ENCODE measurements at regions not wholly inside any gene's neighbourhood (a gene's known extent, or its start where the extent isn't known, plus 50 kb on each side); places are given as distances from the start of the nearest gene placed in this dataset.
A peak's percentile ranks its signal among the peaks of the same experiment; 100 is the strongest.

DNA sequence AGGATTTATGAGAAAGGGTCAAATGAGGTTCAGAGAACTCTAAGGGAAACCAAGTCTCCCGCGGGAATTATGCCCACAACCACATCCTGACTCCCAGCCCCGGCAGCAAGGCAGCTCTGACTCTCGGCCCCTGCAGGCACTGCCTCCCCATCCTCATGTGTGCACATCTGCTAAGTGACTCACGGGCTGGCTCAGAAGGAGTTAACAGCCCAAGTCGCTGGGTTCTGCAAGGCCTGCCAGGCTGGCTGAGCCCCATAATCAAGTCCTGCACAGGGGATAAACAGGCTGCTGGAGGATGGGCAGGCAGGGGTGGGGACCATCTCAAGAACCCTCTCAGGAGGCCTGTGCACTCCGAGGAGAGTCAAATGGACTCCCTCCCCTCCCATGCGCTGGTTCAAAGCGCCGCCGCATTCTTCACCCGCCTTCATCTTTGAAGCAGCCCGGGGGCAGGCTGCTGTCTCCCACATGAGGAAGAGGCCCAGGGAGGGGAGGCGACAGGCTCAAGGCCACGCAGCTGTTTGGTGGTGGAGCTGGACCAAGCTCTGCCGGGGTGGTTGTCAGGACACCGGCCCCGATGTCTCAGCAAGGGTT lies 344.3 kb downstream of the MATN1 start:
- TF ChIP-seq, protein P1, sequence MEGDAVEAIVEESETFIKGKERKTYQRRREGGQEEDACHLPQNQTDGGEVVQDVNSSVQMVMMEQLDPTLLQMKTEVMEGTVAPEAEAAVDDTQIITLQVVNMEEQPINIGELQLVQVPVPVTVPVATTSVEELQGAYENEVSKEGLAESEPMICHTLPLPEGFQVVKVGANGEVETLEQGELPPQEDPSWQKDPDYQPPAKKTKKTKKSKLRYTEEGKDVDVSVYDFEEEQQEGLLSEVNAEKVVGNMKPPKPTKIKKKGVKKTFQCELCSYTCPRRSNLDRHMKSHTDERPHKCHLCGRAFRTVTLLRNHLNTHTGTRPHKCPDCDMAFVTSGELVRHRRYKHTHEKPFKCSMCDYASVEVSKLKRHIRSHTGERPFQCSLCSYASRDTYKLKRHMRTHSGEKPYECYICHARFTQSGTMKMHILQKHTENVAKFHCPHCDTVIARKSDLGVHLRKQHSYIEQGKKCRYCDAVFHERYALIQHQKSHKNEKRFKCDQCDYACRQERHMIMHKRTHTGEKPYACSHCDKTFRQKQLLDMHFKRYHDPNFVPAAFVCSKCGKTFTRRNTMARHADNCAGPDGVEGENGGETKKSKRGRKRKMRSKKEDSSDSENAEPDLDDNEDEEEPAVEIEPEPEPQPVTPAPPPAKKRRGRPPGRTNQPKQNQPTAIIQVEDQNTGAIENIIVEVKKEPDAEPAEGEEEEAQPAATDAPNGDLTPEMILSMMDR (optimal IDR thresholded peaks at IDR 0.05 in 1 of 3, IDR thresholded peaks at IDR 0.05 in 1 of 3, conservative IDR thresholded peaks at IDR 0.05 in 1 of 3; ENCODE audit: extremely low read depth in 1 of 3, insufficient read depth in 2 of 3, low read length in 3 of 3): no peak
- Histone ChIP-seq H3K79me2 (ENCODE audit: control insufficient read depth, insufficient read depth, low read length) (no peaks in the 10 kb centered on the region), H2AFZ (ENCODE audit: control insufficient read depth, low read length) (peak overlapping the region; percentile 70), H3K9me1 (ENCODE audit: control insufficient read depth, extremely low read depth, insufficient read depth, low read length) (no peaks in the 10 kb centered on the region), H3K36me3 (ENCODE audit: control insufficient read depth in 2 of 2, extremely low read depth in 1 of 2, insufficient read depth in 2 of 2, low read length in 2 of 2) (no peaks in the 10 kb centered on the region), H3K27ac (ENCODE audit: control insufficient read depth, insufficient read depth, low read length) (peak overlapping the region; percentile 83), H3K27me3 (ENCODE audit: control insufficient read depth, extremely low read depth, insufficient read depth, low read length) (peaks cover 9% of the 10 kb centered on the region), H3K9me3 (ENCODE audit: control insufficient read depth, low read depth, low read length) (no peaks in the 10 kb centered on the region), H3K4me2 (ENCODE audit: control insufficient read depth, extremely low read depth, insufficient read depth, low read depth, low read length) (peak overlapping the region; percentile 64), H3K4me3 (ENCODE audit: control insufficient read depth in 2 of 3, extremely low read depth in 1 of 3, insufficient read depth in 2 of 3, low read depth in 1 of 3, low read length in 3 of 3) (peak overlapping the region in 1 of 3 experiments; percentile 13), H3K9ac (ENCODE audit: control insufficient read depth, extremely low read depth, insufficient read depth, low read length) (peak overlapping the region; percentile 66), H4K20me1 (ENCODE audit: control insufficient read depth, extremely low read depth, insufficient read depth, low read length) (no peaks in the 10 kb centered on the region), H3K4me1 (ENCODE audit: control insufficient read depth, extremely low read depth, insufficient read depth, low read length) (peaks cover 36% of the 10 kb centered on the region)
- FAIRE-seq: peak; percentile 98
- peak; percentile 94 for DNase-seq (ENCODE audit: low read depth, low spot score)
- dilution Hi-C loops (cut with MboI; ENCODE audit: extremely low pct_ligation_motif_present, low sequenced_read_pairs): no loop called here

DNA sequence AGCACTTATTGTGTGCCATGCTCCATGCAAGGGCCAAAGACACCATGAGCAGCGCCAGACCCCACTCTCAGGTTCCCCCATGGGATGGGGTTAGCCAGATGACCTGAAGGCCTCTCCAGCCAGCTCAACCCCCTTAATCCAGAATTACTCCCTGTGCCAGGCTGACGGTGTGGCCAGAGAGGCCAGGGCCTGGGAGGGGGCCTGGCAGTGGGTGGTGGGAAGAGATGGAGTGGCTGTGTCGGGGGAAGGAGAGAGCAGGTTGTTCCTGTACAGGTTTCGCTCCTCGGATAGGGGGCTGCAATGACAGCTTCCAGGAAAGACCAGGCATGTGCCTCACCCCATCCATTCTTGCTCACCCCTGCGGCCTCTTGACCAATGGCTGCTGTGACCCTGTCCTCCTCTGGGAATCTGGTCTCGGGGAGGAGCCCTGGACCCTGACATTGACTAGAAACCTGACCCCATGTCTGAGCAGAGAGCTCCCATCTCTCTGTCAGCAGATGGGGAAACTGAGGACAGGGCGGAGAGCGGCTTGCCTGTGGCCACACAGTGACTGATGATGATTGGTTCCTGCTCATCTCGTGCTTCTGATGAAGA lies 345.3 kb downstream of the MATN1 start:
- Histone ChIP-seq H3K79me2 (ENCODE audit: control insufficient read depth, insufficient read depth, low read length) (no peaks in the 10 kb centered on the region), H3K27ac (ENCODE audit: control insufficient read depth, insufficient read depth, low read length) (no peak overlapping the region), H3K9me3 (ENCODE audit: control insufficient read depth, low read depth, low read length) (no peaks in the 10 kb centered on the region), H3K4me1 (ENCODE audit: control insufficient read depth, extremely low read depth, insufficient read depth, low read length) (peaks cover 33% of the 10 kb centered on the region), H3K36me3 (ENCODE audit: control insufficient read depth in 2 of 2, extremely low read depth in 1 of 2, insufficient read depth in 2 of 2, low read length in 2 of 2) (no peaks in the 10 kb centered on the region), H2AFZ (ENCODE audit: control insufficient read depth, low read length) (no peak overlapping the region), H3K9me1 (ENCODE audit: control insufficient read depth, extremely low read depth, insufficient read depth, low read length) (no peaks in the 10 kb centered on the region), H3K4me3 (ENCODE audit: control insufficient read depth in 2 of 3, extremely low read depth in 1 of 3, insufficient read depth in 2 of 3, low read depth in 1 of 3, low read length in 3 of 3) (no peak overlapping the region), H3K27me3 (ENCODE audit: control insufficient read depth, extremely low read depth, insufficient read depth, low read length) (peaks cover 9% of the 10 kb centered on the region), H4K20me1 (ENCODE audit: control insufficient read depth, extremely low read depth, insufficient read depth, low read length) (no peaks in the 10 kb centered on the region), H3K9ac (ENCODE audit: control insufficient read depth, extremely low read depth, insufficient read depth, low read length) (no peak overlapping the region), H3K4me2 (ENCODE audit: control insufficient read depth, extremely low read depth, insufficient read depth, low read depth, low read length) (no peak overlapping the region)
- TF ChIP-seq, protein P1 (optimal IDR thresholded peaks at IDR 0.05 in 1 of 3, IDR thresholded peaks at IDR 0.05 in 1 of 3, conservative IDR thresholded peaks at IDR 0.05 in 1 of 3; ENCODE audit: extremely low read depth in 1 of 3, insufficient read depth in 2 of 3, low read length in 3 of 3): no peak
- TF ChIP-seq EZH2 (IDR thresholded peaks at IDR 0.05; ENCODE audit: low read length): no peak
- no peak for DNase-seq (ENCODE audit: low read depth, low spot score)
- no peak for FAIRE-seq
- dilution Hi-C loops (cut with MboI; ENCODE audit: extremely low pct_ligation_motif_present, low sequenced_read_pairs): no loop called here

Measured in keratinocyte (primary cell).